ENCODE measurements at regions not wholly inside any gene's neighbourhood (a gene's known extent, or its start where the extent isn't known, plus 50 kb on each side); places are given as distances from the start of the nearest gene placed in this dataset.

- no peak for DNase-seq
These were observed 87.2 kb downstream of the ZNF280B start for GRCh38 chr22:22421392-22421791.

- DNase-seq = no peak
These were observed 85.9 kb downstream of the ZNF280B start for GRCh38 chr22:22422629-22423112.

GRCh38 chr22:22423681-22424080, 84.9 kb downstream of the ZNF280B start:
- DNase-seq = no peak

GRCh38 chr22:22424210-22424800, 84.2 kb downstream of the ZNF280B start:
- no peak for DNase-seq

GRCh38 chr22:22424956-22425355, 83.6 kb downstream of the ZNF280B start:
- no peak for DNase-seq

- no peak for DNase-seq
These were observed 83.2 kb downstream of the ZNF280B start for GRCh38 chr22:22425356-22425755.

GRCh38 chr22:22425783-22426624, 82.5 kb downstream of the ZNF280B start:
- DNase-seq = no peak

GRCh38 chr22:22427542-22428065, 80.9 kb downstream of the ZNF280B start:
- DNase-seq = no peak

- DNase-seq = no peak
These were observed 80.1 kb downstream of the ZNF280B start for GRCh38 chr22:22428222-22429098.

- DNase-seq = no peak
These were observed 79.0 kb downstream of the ZNF280B start for GRCh38 chr22:22429369-22430108.

GRCh38 chr22:22430111-22430820, 78.3 kb downstream of the ZNF280B start:
- no peak for DNase-seq

GRCh38 chr22:22431271-22432220, 77.0 kb downstream of the ZNF280B start:
- DNase-seq = no peak

- DNase-seq = no peak
These were observed 76.1 kb downstream of the ZNF280B start for GRCh38 chr22:22432479-22432878.

GRCh38 chr22:22432937-22433336, 75.6 kb downstream of the ZNF280B start:
- no peak for DNase-seq

- DNase-seq = no peak
These were observed 74.8 kb downstream of the ZNF280B start for GRCh38 chr22:22433770-22434169.

All from cerebellar nuclear complex (tissue), 1 donor.